ENCODE measurements at regions not wholly inside any gene's neighbourhood (a gene's known extent, or its start where the extent isn't known, plus 50 kb on each side); places are given as distances from the start of the nearest gene placed in this dataset.

DNA sequence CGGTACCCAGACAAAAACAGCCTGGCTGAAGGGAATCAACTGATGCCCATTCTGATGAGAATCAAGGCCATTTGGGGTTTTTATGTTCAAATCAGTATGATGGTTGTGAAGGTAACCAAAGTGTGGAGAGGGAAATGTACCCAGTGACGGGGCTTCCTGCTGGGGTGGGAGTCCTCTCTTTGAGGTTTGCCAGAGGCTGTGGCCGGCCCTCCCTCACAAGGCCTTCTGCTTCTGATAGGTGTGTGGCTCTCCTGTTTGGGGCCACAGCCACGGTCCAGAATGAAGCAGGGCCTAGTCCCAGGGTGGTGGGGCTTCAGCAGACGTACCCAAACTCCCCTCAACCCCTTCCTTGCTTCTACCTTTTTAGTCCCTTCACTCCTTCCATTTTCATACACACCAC lies 86.7 kb upstream of the NAA20 start:
- TF ChIP-seq, protein P1, sequence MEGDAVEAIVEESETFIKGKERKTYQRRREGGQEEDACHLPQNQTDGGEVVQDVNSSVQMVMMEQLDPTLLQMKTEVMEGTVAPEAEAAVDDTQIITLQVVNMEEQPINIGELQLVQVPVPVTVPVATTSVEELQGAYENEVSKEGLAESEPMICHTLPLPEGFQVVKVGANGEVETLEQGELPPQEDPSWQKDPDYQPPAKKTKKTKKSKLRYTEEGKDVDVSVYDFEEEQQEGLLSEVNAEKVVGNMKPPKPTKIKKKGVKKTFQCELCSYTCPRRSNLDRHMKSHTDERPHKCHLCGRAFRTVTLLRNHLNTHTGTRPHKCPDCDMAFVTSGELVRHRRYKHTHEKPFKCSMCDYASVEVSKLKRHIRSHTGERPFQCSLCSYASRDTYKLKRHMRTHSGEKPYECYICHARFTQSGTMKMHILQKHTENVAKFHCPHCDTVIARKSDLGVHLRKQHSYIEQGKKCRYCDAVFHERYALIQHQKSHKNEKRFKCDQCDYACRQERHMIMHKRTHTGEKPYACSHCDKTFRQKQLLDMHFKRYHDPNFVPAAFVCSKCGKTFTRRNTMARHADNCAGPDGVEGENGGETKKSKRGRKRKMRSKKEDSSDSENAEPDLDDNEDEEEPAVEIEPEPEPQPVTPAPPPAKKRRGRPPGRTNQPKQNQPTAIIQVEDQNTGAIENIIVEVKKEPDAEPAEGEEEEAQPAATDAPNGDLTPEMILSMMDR (IDR thresholded peaks at IDR 0.05; ENCODE audit: borderline replicate concordance, extremely low read depth, low read length, poor library complexity, severe bottlenecking) = no peak
- TF ChIP-seq EZH2 (IDR thresholded peaks at IDR 0.05; ENCODE audit: borderline replicate concordance, low read depth, low read length, severe bottlenecking) = no peak
- no peak overlapping the region for H3K27ac ChIP-seq (ENCODE audit: low read length)

DNA sequence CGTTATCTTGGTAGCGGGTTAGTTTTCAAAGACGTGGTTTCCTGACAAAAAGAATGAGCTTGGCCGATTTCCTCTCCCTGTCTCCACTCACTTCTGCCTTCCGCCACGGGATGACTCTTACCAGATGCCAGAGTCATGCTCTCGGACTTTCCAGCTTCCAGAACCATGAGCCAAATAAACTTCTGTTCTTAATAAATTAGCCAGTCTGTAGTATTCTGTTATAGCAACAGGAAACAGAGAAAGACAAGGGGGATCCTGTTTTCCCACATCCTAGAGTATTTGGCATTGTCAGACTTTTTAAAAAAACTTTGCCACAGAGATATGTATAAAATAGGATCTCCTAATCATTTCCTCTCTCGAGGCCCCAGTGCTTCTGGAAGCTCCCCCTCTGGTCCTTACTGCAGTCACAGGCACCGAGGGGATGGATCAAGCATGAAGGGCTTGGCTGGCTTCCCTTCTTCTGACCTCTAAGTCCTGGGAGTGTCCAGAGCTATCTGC lies 84.9 kb upstream of the NAA20 start:
- DNase-seq = no peak
- no peak for TF ChIP-seq EZH2 (IDR thresholded peaks at IDR 0.05; ENCODE audit: borderline replicate concordance, low read depth, low read length, severe bottlenecking)
- TF ChIP-seq, protein P1 (IDR thresholded peaks at IDR 0.05; ENCODE audit: borderline replicate concordance, extremely low read depth, low read length, poor library complexity, severe bottlenecking) = no peak
- H3K4me3 ChIP-seq (ENCODE audit: low read depth in 1 of 2, low read length in 2 of 2) = no peak overlapping the region

More for the DNA sequence above, 86.7 kb upstream of the NAA20 start:
- Histone ChIP-seq H3K27me3 (ENCODE audit: insufficient read depth, low read length, poor library complexity) (no peaks in the 10 kb centered on the region), H4K20me1 (ENCODE audit: insufficient read depth, low read length) (no peaks in the 10 kb centered on the region), H3K9ac (ENCODE audit: low read depth, low read length) (no peak overlapping the region), H2AFZ (ENCODE audit: low read depth, low read length) (no peak overlapping the region), H3K9me3 (ENCODE audit: insufficient read depth, low read length, severe bottlenecking) (no peaks in the 10 kb centered on the region), H3K79me2 (ENCODE audit: insufficient read depth, low read length) (no peaks in the 10 kb centered on the region), H3K4me1 (ENCODE audit: insufficient read depth, low read length) (no peaks in the 10 kb centered on the region), H3K36me3 (ENCODE audit: insufficient read depth, low read length) (no peaks in the 10 kb centered on the region), H3K4me3 (ENCODE audit: low read depth in 1 of 2, low read length in 2 of 2) (no peak overlapping the region), H3K4me2 (ENCODE audit: insufficient read depth, low read length) (no peak overlapping the region)
- DNase-seq (no peak), ATAC-seq (ENCODE audit: insufficient read depth, low read depth) (no peak)

DNA sequence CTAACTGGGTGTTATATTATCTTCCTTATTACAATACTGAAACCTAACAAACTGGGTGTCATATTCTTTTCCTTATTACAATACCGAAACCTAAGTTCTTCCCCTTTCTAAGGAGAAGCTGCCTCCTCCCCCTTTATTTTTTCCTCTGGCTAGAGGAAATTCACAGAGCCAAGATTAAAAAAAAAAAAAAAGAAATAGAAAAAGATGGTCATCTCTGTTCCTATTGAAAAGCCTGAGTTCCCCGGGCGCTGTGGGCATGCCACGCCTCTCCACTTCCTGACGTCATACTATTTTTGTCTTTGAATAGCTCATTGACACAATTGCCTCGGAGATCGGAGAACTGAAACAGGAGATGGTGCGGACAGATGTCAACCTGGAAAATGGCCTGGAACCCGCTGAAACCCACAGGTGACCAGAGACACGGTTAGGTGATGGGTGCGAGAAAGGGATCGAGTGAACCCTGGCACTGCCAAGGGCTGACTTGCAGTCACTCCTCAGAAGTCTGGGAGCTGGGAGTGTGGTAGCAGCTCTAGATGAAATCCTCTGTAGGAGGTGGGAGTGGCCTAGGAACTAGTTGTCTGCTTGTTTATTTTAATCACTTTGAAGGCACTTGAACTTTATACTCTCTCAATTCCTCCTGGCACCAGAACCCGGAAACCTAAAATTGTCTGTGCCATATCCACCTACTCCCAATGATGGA lies 82.2 kb upstream of the NAA20 start:
- Histone ChIP-seq H3K4me2 (ENCODE audit: insufficient read depth, low read length) (no peak overlapping the region), H3K4me1 (ENCODE audit: insufficient read depth, low read length) (peaks cover 9% of the 10 kb centered on the region; the same call in 1 of the 2 replicates), H3K27me3 (ENCODE audit: insufficient read depth, low read length, poor library complexity) (peaks cover 7% of the 10 kb centered on the region), H3K36me3 (ENCODE audit: insufficient read depth, low read length) (no peaks in the 10 kb centered on the region), H3K9me3 (ENCODE audit: insufficient read depth, low read length, severe bottlenecking) (no peaks in the 10 kb centered on the region), H3K4me3 (ENCODE audit: low read depth in 1 of 2, low read length in 2 of 2) (no peak overlapping the region), H3K9ac (ENCODE audit: low read depth, low read length) (no peak overlapping the region), H2AFZ (ENCODE audit: low read depth, low read length) (no peak overlapping the region), H4K20me1 (ENCODE audit: insufficient read depth, low read length) (no peaks in the 10 kb centered on the region), H3K79me2 (ENCODE audit: insufficient read depth, low read length) (no peaks in the 10 kb centered on the region), H3K27ac (ENCODE audit: low read length) (no peak overlapping the region)
- TF ChIP-seq, protein P1 (IDR thresholded peaks at IDR 0.05; ENCODE audit: borderline replicate concordance, extremely low read depth, low read length, poor library complexity, severe bottlenecking) = no peak
- no peak for TF ChIP-seq EZH2 (IDR thresholded peaks at IDR 0.05; ENCODE audit: borderline replicate concordance, low read depth, low read length, severe bottlenecking)
- ATAC-seq (ENCODE audit: insufficient read depth, low read depth) (no peak), DNase-seq (no peak)

More for the DNA sequence above, 84.9 kb upstream of the NAA20 start:
- no peak overlapping the region for H3K4me2 ChIP-seq (ENCODE audit: insufficient read depth, low read length)
- H3K27ac ChIP-seq (ENCODE audit: low read length) = no peak overlapping the region
- H3K9ac ChIP-seq (ENCODE audit: low read depth, low read length) = no peak overlapping the region
- no peak for ATAC-seq (ENCODE audit: insufficient read depth, low read depth)
- no peaks in the 10 kb centered on the region for H3K79me2 ChIP-seq (ENCODE audit: insufficient read depth, low read length)
- H3K4me1 ChIP-seq (ENCODE audit: insufficient read depth, low read length) = peaks cover under 1% of the 10 kb centered on the region; the same call in 1 of the 2 replicates
- peaks cover 5% of the 10 kb centered on the region for H3K27me3 ChIP-seq (ENCODE audit: insufficient read depth, low read length, poor library complexity)
- H2AFZ ChIP-seq (ENCODE audit: low read depth, low read length) = no peak overlapping the region
- no peaks in the 10 kb centered on the region for H3K36me3 ChIP-seq (ENCODE audit: insufficient read depth, low read length)
- H3K9me3 ChIP-seq (ENCODE audit: insufficient read depth, low read length, severe bottlenecking) = no peaks in the 10 kb centered on the region
- H4K20me1 ChIP-seq (ENCODE audit: insufficient read depth, low read length) = no peaks in the 10 kb centered on the region

All from DND-41 (cell line).